GM19238 (cell line): ENCODE measurements at regions not wholly inside any gene's neighbourhood (a gene's known extent, or its start where the extent isn't known, plus 50 kb on each side); places are given as distances from the start of the nearest gene placed in this dataset.

Experiments used
- DNase-seq: peaks from one replicate; pipeline ENCODE4 v3.0.0; 2011; ENCODE audit warnings: low spot score; ENCODE audit not compliant: insufficient read length

DNA sequence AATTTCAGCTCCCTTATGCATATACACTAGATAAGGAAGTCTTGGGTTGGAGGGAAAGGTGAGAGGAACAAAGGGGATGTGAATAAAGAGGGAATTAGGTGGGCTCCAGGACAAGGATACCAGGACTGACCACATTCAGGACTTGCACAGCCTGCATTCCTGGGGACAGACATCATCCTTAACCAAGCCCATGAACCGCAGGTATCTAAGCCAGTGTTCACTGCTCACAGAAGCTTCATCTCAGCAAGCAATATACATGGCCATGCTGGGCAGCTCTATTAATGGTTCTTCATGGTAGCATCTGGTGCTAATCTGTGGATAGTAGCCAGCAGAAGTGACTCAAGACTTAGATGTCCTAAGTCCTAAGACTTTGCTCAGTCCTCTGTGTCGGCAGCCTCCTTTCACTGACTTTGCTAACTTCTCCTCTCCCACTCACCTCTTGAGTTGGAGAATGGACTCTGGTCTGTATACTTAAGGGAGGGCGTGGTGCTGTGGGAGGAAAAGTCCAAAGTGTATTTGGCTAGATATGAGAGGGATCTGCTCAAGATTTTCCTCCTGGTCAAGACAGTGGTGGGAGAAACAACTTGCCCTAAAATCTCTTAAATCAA lies 136.1 kb downstream of the ASCL1 start:
- no peak for DNase-seq

DNA sequence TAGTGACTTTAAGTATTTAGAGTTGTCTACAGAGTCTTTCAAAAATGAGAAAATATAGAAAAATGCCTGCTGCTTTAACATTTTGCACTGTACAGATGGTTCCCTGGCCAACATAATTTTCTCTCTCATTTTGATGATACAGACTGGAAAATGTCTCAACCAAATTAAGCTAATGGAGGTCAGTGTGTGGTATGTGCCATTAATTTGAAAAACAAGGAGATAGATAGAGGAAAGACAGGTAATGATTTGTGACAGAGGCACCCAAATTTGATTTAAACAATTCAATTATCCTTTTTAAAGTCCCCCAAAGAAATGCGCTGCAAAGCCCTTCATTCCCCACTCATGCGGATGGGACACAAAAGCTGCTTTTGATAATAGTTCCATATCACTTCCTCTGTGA lies 140.0 kb downstream of the ASCL1 start:
- no peak for DNase-seq

DNA sequence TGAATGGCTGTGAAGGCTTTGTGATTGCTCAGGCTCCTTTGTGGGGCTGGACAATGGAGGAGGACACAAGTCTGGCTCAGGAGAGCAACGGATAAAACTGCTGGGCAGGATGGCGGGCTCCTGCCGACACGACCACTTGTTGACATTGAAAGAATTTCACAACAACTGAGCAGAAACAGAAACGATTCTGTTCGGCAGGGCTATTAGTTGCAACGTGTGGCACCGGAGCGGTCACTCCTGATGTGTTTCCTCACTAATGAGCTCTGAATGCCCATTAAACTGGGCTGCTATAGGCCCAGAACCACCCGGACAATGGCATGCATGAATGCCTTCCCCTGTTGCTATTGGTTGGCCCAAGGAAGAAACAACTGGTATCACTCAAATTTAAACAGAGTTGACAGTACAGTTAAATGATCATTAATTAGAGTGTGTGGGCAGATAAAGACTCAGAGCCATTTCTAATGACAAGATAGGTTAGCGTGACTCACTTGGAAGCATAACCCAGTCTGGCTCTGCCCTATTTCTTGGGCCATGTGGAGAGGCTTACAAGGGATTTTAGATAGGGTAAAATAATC lies 142.9 kb downstream of the ASCL1 start:
- no peak for DNase-seq

DNA sequence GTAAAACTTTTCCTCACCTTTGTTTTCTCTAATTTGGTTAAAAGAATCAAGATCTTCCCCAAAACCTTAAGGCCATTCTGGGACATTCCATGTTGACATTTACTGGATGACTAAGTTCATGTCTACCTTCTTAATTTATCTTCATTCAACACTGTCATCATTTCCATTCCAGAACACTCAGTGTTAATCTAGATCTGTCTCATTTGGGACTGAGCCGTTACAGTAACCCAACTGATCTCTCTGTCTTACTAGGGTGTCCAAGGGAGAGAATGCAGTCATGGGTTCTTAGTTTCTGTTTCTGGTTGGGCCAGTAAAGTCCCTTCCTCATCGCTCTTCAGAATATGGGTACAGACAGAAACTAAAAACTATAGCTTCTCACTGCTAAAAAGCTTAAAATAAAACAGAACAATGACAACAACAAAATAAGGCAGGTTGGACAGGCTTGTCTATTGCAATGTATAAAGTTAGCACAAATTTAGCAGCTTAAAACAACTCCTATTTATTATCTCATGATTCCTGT lies 144.8 kb downstream of the ASCL1 start:
- peak; percentile 16 for DNase-seq

DNA sequence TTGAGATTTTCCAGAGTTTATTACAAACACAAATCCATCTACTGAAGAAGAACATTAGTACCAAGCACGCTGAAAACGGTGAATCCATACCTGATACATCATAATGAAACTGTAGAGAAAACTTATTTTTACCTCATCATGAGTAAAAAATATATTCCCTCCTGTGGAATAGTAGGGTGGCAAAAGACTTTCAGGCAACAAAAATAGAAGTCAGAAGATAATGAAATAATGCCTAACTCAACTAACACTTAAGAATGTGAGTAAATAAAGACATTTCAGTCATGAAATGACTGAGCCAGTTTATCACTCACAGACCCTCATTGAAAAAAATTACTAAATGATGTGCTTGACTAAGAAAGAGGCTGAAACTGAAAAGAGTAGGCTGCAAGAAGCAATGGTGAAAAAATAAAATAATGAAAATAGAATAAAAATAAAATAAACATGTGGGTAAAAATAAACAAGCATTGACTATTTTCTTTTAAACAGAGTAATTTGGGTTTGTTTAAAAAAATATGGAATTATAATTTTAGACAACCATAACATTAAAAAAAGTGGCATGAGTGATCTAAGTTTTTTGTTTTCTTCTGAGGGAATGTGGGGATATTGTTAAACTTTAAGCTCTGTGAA lies 148.6 kb downstream of the ASCL1 start:
- DNase-seq: no peak

DNA sequence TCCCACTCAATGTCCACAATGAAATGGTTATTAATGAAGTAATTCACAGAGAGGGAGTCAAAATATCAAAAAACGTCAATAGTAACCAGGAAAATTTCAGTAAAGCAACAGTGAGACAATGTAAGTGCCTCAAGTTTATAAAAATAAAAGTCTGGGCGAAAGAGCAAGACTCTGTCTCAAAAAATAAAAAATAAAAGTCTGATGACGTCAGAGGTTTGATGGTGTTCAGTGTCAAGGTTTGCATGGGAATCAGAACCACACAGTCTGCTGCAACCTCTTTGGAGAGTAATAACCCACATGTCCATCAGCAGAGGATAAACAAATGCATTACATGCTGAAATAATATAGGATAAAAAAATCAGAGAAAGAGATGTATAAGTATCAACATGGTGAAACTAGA lies 152.4 kb downstream of the ASCL1 start:
- no peak for DNase-seq

DNA sequence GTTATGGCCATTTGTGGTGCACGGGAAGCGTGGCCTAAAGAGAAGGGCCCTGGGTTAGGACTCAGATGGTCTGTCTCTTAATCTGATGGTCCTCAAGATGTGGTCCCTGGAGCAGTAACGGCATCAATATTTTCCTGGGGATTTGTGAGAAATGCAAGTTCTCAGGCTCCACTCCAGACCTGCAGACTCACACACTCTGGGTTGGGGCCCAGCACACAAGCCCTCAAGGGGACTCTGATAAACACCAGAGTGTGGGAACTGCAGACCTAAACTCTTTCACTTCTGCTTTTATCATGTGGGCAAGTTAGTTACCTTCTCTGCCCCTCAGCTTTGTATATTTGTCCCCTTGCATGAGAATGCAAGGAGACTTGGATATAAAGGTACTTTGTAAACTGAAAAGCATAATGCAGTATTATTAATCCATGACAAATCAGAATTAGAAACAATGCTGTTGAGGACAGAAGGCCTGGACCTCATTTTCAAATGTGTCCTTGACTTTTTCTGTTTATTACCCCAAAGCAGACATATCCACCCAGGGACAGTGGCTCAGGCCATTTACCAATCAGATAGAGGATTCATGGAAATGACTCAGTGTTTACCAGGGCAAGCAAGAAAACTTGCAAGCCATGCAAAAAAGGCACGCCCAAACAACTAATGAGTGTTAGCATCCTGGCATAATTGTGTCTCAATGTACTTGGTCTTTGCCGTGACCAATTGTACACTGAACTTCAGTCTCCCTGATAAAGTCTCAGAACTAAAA lies 157.0 kb downstream of the ASCL1 start:
- no peak for DNase-seq

DNA sequence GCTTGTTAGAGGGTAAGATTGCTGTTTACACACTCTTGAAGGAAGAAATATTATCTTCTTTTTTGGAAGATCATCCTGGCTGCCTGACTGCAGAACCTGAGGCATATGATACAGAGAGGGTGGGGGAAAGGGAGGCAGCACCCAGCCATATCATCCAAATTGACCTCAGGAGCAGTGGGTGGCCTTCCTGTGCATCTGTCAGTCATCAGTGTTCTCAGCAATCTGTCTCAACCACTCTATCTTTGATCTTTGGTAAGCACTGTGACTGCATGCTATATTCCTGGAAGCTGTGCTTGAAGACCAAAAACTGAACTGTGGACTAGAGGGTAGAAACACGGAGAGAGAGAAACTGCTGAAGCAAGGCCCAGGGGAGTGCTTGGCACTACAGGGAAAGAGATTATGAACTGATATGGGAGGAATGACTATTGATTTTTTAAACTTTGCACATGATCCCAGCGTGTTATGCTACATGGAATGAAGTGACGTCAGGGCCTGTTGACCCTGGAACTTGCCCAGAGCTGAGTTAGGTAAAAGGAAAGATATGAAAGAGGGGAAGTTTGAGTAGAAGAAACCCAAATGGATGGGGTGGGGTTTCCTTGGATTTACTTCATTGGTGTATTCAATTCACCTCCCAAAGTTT lies 171.5 kb downstream of the ASCL1 start:
- no peak for DNase-seq

DNA sequence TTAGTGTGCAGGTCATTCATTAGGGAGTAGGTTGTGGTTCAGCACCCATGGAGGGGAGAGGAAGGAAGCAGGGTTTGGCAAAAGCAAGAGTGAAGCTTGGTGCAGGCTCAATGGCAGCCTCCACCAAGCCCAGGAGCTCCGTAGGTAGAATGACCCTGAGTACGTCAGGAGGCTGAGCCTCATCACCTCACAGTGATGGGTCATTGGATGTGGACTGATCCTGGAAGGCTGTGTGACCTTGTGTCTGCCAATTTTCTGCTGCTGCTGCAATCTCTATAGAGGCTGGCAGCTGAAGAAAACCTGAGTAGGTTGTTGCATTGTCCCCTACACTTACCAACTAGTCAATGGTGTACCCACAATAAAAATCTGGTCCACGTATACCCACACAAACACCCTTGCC lies 173.1 kb downstream of the ASCL1 start:
- DNase-seq: no peak

DNA sequence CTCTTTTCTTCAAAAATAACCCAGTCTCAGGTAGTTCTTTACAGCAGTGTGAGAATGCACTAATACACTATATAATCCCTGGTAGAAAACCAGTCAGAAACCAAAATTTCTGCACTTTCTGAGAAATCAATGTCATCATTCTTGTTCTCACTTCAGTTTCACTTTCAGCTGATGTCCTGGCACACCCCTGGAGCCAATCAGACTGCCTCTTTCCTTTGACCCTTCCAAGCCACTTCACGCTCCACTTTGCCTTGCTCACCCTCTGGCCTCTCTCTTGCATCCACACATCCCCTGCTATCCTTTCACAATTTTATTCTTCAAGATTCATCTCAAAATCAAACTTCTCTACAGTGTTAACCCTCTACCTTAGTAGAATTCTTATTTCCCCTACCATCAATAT lies 181.1 kb downstream of the ASCL1 start:
- DNase-seq: no peak

DNA sequence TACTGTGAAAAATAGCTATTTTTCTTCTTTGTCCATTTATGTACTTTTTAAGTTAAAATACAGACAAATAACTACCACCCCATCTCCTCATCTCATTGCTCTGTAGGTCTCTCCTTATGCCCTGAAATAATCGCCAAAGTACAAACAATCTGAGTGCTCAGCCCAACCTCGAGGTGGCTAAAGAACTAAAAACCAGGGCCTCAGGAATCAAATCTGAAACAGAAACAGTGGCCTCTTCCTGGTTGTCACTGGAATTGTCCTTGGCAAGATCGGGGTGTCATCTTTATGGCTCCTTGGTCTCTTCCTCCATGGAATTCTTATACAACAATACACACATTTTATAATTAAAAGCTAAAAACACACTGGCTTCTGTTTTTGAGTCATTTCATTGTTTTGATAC lies 182.4 kb downstream of the ASCL1 start:
- DNase-seq: no peak

DNA sequence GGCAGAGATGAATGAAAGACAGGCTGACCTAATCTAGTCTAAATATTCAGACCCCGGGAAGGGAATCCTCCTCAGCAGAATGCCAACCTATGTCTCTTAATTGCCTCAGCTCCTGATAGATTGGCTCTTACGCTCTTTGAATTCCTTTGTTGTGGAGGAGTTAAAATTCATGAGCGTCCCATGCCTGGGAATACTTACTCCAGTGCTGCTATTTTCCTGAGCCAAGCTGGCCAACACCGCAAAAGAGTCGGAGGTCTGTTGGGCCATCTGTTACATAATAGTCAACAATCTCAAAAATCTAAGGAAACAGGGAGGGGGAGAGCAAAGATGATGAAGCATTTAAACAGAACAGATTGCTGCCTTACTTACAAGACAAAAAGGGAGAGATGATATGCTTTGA lies 182.8 kb downstream of the ASCL1 start:
- DNase-seq: no peak

DNA sequence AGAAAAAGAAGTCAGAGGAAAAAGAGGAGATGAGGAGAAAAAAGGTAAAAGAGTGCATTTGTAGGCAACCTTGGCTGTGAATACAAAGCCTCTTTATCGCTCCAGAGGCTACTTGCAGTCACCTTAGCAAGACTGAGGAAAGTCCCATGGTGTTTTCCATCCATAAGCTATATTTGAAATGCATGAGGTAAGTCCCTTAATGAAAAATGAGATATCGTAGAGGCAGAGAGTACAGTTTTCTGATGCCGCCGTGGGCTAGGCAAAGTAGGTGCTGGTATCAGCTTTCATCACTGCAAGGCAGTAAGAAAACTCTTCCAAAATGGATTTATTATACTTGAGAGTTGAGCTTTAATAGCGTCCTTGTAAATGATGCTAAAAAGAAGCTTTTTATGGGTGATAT lies 186.8 kb downstream of the ASCL1 start:
- no peak for DNase-seq

DNA sequence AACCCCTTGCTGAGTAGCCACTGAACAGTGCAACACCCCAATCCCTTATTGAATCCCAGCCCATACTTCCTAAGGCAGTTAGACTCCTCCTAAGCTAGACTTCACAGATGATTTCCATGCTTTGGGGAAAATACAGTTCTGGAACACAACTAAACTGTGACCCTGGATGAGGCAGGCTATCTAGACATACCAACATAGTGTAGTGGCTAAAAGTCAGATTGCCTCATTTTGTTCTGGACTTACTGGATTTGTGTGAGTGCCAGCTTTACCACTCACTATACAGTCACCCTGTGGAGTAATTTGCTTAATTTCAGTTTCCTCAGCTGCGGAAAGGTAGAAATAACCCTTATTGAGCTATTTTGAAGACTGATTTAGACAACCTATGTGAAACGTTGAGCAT lies 203.1 kb downstream of the ASCL1 start:
- DNase-seq: no peak

DNA sequence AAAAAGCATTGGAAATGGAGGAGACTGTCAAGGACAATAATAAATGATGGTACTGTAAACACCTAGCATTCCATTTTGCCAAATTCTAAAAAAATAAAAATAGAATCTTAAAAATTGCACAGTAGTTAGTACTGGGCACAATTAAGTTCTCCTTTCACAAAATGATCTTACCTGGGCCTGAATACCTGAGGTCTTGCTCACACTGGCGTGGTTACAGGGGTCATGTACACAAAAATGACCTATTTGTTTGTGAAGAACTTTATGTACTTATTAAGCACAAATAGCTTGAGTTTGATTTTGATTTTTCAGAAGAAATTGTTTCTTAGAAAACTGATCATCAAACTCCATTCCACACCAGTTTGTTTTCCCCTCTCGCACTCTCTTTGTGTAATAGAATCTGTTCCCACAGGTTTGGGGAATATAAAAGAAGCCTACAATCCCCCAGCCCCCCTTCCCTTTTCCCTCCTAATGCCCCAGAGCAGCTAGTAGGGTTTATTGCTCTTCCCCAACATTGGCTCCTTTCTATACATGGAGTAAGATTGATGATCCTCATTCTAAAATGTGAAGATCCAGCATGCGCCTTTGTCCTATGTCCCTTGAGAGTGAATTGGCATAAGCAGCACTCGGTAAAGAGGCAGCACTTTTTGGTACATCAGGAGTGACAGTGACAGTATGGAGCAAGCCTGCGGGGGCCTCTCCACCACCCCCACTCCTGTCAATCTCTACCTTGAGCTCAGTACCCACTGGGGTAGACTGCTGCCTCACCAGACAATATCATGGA lies 204.3 kb downstream of the ASCL1 start:
- no peak for DNase-seq

DNA sequence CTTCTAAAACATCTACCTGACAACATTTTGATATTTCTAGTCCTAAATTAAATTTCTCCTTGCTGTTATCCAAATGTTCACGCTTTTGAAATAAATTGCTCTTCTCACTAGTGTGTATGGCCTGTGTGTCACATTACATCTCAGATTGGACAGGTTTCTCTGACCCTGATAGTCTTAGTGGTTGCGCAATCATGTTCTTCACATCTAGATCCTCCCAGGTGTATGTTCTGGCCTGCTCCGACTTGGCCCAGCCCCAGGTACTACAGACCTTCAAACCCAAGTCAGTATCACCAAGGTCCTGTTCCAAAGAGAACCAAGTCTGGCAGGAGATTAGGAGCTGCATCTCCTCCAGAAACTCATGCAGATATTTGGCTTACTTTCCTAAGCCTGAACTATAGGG lies 209.5 kb downstream of the ASCL1 start:
- DNase-seq: no peak

DNA sequence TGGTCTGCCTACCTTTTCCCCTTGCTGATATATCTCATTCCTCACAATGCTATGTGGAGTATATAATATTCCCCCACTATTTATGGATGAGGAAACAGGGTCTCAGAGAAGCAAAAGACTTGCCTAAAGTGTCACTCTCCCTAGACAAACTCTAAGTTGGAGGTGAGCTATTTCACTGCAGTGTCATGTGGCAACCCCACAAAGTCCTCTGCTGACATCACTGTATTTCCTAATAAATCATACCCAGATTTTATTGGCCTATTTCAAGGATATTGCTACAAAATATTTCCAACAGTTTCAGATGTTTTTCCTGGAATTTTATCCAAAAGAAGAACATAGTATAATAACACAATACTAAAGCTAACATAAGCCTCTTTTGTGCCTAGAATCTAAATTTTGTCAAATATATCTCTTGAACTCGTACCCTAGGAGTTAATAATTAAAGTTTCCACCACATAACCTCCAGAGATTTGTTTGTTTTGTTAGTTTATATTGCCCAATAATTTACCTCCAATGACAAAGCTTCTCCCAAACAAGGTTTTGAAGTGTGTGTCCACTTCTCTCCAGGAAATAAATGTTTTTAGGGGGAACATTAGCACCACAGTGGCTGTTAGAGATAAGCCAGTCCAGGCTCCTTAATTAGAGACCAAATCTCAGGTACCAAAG lies 215.1 kb downstream of the ASCL1 start:
- no peak for DNase-seq

DNA sequence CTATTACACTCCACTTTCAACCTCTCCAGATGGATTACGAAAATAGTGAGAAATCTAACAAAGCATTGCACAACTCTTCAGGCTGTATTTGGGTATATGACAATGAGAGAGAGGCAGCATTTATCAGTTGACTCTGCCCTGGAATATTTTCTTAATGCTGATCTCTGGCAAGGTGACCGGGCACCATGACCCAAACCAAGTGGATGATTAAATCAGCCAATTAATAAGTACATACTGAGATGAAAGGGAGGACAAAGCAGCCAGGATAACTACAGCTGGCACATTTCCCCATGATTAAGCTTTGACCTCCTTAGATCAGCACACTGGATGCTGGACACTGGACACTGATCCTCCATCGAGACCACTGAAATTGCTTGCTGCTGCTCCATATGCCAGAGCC lies 218.2 kb downstream of the ASCL1 start:
- no peak for DNase-seq

DNA sequence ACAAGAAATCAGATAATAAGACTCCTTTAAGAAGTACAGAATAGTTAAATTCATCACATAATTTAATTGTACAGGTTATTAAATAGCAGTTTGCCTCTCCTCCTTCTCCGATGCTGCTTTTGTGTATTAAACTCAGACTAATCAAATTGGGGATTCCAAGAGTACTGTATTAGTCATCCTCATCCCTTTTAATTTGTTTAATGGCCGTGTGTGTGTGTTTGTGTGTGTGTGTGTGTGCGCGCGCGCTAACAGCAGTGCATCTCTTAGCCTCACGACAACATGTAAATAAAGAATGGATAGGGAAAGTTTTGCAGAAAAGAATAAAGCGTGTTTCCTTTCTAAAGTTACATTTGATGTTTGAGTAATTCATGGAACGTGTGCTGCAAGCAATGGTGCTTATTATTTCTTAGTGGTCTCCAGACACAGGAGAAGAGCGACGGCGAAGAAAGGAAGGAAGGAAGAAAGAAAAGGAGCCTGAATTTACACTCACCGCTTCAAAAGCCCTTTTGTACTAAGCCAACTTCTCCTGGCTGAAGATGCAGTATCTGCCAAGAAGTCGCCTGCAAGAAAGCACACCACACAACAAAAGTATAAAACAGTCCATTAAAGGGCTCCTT lies 220.3 kb downstream of the ASCL1 start:
- DNase-seq: no peak
